ENCODE measurements at regions not wholly inside any gene's neighbourhood (a gene's known extent, or its start where the extent isn't known, plus 50 kb on each side); places are given as distances from the start of the nearest gene placed in this dataset.
"Not testable (repeated sequence)": the region's sequence is repeated elsewhere in the genome, so short reads cannot be mapped to it uniquely, and the experiment has no call there.

GRCh38 chr6:68575765-68576439 lies 59.2 kb upstream of the ADGRB3 start:
- no peak for DNase-seq (ENCODE audit: low read depth in 2 of 2)

DNA sequence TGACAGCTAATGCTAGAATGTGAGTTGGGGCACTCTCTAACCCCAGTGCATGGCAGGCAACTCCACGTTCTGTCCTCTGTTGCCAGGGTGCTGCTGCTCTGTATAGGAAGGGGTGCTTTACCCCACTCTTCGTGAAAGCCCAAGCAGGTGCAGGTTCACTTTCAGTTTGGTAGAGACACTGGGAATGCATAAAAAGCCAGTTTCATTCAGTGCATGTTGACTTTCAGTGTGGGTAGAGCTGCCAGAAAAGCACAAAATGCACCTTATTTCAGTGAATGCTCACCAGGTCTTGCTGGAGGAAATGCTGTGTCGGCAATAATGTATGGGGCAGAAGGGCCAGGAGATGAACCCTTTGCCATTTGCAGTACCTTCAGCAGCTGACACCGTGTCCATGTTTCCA lies 62.1 kb upstream of the ADGRB3 start:
- no peak for DNase-seq (ENCODE audit: low read depth in 2 of 2)

GRCh38 chr6:68572525-68572924 lies 62.6 kb upstream of the ADGRB3 start:
- DNase-seq (ENCODE audit: low read depth in 2 of 2): peak in 1 of 2 donors; percentile 0

DNA sequence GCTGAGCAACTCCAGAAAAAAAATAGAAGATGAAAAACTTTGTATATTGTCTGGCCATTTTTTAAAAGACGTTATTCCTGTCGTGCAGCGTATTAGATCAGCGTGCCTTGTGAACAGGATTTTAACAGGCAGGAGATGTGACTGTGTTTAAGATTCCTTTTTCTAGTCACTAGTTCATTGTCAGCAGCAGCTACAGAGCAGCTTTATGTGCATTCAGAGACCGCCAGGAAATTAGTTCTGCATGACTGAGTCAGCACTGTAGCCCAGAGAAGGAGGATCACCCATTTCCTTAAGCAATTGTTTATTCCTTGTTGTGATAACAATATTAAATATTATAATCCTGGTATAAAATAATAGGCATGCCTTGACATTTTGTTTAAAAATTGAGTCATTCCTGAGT lies 75.4 kb upstream of the ADGRB3 start:
- no peak for DNase-seq (ENCODE audit: low read depth in 2 of 2)

DNA sequence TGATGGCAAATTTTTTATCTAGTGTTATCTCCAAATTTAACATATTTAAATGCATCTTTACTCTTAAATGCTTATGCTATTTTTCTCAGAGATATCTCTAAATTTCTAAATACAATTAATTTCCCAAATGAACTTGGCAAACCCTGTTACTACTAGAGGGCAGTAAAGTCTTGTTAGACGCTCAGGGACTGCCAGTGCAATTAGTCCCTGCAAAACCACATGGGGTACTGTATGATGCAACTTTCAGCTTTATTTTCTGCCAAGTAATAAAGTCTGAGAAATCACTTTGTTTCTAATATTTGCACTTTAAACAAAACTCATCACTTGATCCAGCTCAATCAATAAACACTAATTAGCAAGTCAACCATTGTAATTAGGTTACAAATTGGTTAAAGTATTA lies 76.0 kb upstream of the ADGRB3 start:
- DNase-seq (ENCODE audit: low read depth in 2 of 2): no peak

- no peak for DNase-seq (ENCODE audit: low read depth in 2 of 2)
Observed at GRCh38 chr6:68546620-68547019, 88.5 kb upstream of the ADGRB3 start.

DNA sequence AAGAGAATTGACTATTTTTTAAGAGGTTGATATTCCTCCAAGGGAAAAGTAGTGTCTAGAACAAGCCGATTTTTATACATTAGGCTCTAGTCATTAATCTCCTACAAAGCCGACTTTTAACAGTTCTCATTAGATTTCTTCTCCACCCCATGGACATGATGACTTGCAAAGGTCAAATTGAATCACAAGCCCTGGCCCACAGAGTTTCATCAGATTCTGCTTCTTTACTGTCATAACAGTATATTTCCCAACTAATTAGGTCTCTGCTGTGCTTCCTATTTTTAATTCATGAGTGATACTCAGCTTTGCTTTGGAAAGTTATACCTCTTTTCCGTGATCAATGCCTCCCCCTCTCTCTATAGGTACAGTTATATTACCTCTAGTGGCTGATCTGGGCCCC lies 90.6 kb upstream of the ADGRB3 start:
- no peak for DNase-seq (ENCODE audit: low read depth in 2 of 2)

GRCh38 chr6:68533339-68533795 lies 101.7 kb upstream of the ADGRB3 start:
- no peak for DNase-seq (ENCODE audit: low read depth in 2 of 2)

- no peak for DNase-seq (ENCODE audit: low read depth in 2 of 2)
Observed at GRCh38 chr6:68527691-68528090, 107.4 kb upstream of the ADGRB3 start.

DNA sequence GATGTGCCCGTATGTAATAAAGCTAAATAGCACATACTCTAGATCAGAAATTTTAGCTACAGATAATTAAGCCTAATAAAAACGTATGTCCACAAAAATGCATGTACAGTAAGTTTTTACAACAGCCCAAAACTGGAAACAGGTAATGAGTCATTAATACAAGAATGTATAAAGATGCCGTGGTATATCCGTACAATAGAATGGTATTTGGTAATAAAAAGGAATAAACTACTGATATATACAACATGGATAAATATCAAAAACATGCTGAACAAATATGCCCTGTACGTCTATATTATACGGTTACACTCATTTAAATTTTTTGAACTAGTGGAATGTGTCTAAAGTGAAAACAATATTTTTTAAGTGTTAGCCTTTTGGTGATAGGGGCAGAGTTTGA lies 128.2 kb upstream of the ADGRB3 start:
- DNase-seq (ENCODE audit: low read depth in 2 of 2): no peak

- no peak for DNase-seq (ENCODE audit: low read depth in 2 of 2)
Observed at GRCh38 chr6:68502946-68503345, 132.1 kb upstream of the ADGRB3 start.

DNA sequence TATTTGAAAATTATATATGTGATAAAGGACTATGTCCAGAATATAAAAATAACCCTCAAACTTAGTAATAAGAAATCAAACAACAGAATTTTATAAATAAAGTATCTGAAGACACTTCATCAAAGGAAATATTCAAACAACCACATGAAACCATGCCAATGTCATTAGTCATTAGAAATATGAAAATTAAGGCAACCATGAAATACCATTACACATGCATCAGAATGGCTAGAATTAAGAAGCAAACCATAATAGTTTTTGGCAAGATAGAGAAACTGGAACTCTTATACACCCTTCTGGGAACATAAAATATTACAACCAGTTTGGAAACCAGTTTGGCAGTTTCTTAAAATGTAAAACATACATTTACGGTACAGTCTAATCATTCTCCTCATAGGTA lies 137.2 kb upstream of the ADGRB3 start:
- DNase-seq (ENCODE audit: low read depth in 2 of 2): no peak

- DNase-seq (ENCODE audit: low read depth in 2 of 2): not testable (repeated sequence)
Observed at GRCh38 chr6:68494880-68495279, 140.2 kb upstream of the ADGRB3 start.

- no peak for DNase-seq (ENCODE audit: low read depth in 2 of 2)
Observed at GRCh38 chr6:68476611-68477010, 158.5 kb upstream of the ADGRB3 start.

DNA sequence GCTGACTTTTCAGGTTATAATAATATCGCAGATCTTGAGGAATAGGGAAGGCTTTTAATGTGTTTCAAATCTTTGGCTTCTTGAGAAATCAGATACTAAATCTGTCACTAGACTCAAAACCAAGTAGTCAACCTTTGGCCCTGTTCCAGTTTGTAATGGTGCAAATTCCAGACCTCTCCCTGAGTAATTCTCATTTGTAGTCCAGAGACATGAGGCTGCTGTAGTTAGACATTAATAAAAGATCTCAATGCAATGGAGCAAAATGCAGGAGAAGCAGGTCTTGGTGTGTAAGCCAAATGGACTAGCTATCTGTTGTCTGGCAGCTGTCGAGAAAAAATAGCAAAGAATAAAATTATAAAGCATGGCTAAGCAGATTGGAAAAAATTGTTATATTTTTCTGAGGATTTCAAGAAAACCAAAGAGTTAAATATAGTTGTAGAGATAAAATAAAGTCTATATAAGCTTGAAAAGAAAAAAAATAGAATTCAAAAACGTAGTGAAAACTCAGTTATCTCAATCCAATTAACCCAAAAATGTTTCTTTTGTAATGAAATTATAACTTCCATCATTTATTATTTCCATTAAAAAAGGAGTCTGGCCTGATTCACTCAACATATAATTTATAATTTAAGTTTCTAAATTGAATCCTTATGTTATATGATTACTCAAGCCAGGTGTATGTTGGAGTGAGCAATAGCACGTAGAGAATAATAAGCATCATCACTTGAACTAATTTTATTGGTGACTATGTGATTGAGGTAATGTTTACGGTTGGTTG lies 161.5 kb upstream of the ADGRB3 start:
- no peak for DNase-seq (ENCODE audit: low read depth in 2 of 2)

GRCh38 chr6:68468244-68468884 lies 166.7 kb upstream of the ADGRB3 start:
- no peak for DNase-seq (ENCODE audit: low read depth in 2 of 2)

DNA sequence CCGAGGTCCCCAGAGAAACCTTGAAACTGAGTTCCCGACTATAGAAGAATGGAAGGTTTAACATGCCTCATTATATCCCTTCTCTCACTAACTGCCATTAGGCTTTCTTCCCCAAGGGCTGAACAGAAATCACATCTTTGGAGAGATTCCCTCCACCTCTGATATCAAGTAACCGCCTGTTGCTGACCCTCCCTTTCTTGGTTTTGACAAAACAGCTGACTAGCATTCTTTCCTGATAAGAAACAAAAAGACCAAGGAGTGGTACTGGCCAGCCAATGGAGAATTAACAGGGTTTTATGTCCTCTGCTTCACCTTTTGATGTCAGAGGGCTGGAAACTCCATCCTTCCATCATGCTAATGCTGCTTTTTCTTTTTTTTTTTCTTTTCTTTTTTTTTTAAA lies 176.6 kb upstream of the ADGRB3 start:
- DNase-seq (ENCODE audit: low read depth in 2 of 2): no peak

DNA sequence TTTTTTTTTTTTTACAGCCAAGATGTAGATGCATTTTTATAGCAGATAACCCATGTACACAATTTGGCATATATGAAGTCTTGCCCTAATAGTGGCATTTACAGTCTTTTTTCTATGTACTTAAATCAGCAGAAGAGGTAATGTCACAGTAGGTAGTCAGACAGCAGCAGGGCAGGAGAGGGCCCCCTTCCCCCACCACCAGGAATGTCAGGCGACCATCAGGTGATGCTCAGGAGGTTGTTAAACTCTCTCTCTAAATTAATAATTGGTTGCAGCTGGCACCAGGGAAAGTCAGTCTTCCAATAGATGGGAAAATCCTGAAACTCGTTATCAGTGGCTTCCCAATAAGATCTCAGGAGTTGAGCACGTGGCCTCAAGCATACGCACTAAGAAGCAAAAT lies 188.0 kb upstream of the ADGRB3 start:
- no peak for DNase-seq (ENCODE audit: low read depth in 2 of 2)

GRCh38 chr6:68445926-68446325 lies 189.2 kb upstream of the ADGRB3 start:
- no peak for DNase-seq (ENCODE audit: low read depth in 2 of 2)

GRCh38 chr6:68443704-68444103 lies 191.4 kb upstream of the ADGRB3 start:
- DNase-seq (ENCODE audit: low read depth in 2 of 2): no peak

DNA sequence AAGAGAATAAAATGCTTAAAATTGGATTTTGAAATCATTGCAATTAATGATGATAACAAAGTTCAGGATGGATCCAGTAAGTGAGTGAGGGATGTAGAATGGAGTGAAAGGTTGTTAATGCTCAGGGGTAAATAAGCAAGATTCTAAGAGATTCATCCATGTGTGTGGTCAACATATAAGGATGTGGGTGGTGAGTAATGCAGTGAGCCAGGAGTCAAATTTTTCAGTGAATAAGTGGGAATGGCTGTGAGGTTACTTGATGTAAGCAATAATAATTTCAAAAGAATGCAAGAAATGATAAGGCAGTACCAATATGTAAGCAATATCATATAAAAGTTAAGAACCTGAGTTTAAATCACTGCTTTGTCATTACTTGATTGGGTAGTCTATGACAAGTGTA lies 207.5 kb upstream of the ADGRB3 start:
- DNase-seq (ENCODE audit: low read depth in 2 of 2): no peak

- DNase-seq (ENCODE audit: low read depth in 2 of 2): no peak
Observed at GRCh38 chr6:68410021-68410420, 225.1 kb upstream of the ADGRB3 start.

DNA sequence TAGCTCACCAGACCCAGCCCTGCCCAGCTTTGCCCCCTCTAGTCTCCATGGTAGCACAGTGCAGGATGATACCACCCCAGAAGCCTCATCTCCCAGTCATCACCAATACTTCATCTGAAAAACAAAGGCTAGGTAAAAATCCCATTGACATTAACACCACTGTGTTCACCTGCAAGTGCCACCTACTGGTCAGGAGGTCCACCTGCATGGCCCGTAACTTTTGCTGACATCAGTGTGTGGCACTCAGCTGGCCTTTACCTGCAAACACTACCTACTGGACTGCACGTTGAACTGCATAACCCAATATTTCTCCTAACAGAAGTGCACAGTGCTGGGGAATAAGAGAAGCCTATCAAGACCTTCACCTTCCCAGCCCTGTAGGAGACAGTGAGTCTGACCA lies 234.7 kb upstream of the ADGRB3 start:
- no peak for DNase-seq (ENCODE audit: low read depth in 2 of 2)
